ENCODE measurements at regions not wholly inside any gene's neighbourhood (a gene's known extent, or its start where the extent isn't known, plus 50 kb on each side); places are given as distances from the start of the nearest gene placed in this dataset.
A peak's percentile ranks its signal among the peaks of the same experiment; 100 is the strongest.

DNA sequence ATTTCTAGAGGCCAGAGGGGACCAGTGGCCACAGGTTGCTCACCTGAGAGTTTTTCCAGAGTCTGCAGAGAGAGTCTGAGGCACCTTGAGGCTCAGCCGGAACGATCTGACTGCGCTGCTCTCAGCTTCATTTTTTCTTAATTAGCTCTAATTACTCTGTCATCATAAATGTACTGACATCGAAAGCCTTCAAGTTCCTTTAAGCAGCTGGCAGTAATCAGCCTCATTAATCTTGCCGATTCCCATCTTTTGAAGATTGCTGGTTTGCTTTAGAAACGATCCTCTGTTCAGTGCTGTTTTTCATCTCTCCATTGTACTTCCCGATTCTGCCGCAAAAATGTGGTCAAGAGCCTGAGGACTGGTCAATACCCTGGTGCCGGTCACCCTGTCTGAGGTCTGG, 454.7 kb downstream of the TYW1 start:
- Histone ChIP-seq H3K36me3 (no peaks in the 10 kb centered on the region), H3K4me1 (no peaks in the 10 kb centered on the region), H3K9me3 (peaks cover 0 to 4% (median 0%) of the 10 kb centered on the region in 4 donors), H3K27ac (replicated peaks in 1 of 4) (no peak overlapping the region), H3K4me3 (no peak overlapping the region), H3K27me3 (no peaks in the 10 kb centered on the region)
- WGBS, result 86% methylated on average over 9 of the region's 9 CpGs
- TF ChIP-seq EP300 (IDR thresholded peaks at IDR 0.05), result no peak
- no peak for TF ChIP-seq POLR2AphosphoS5 (IDR thresholded peaks at IDR 0.05)
- TF ChIP-seq, protein P1, sequence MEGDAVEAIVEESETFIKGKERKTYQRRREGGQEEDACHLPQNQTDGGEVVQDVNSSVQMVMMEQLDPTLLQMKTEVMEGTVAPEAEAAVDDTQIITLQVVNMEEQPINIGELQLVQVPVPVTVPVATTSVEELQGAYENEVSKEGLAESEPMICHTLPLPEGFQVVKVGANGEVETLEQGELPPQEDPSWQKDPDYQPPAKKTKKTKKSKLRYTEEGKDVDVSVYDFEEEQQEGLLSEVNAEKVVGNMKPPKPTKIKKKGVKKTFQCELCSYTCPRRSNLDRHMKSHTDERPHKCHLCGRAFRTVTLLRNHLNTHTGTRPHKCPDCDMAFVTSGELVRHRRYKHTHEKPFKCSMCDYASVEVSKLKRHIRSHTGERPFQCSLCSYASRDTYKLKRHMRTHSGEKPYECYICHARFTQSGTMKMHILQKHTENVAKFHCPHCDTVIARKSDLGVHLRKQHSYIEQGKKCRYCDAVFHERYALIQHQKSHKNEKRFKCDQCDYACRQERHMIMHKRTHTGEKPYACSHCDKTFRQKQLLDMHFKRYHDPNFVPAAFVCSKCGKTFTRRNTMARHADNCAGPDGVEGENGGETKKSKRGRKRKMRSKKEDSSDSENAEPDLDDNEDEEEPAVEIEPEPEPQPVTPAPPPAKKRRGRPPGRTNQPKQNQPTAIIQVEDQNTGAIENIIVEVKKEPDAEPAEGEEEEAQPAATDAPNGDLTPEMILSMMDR (IDR thresholded peaks at IDR 0.05), result no peak
- TF ChIP-seq POLR2A (IDR thresholded peaks at IDR 0.05; ENCODE audit: low read depth), result no peak
- DNase-seq (ENCODE audit: extremely low spot score), result no peak
- intact Hi-C loops (cut with DNase I), result no loop called here

DNA sequence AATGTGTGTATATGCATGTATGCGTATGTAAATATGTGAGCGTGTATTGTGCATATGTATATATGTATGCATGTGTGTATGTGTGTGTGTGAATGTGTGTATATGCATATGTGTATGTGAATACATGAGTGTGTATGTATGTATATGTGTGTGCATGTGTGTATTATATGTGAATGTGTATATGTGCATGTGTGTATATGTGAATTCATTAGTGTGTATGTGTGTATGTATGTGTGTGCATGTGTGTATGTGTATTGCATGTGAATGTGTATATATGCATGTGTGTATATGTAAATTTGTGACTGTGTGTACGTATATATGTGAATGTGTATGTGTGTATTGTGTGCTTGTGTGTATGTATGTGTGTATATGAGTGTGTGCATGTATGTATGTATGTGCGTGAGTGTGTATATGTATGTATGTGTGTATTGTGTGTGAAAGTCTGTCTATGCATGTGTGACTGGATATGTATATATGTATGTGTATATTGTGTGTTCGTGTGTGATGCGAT, 455.9 kb downstream of the TYW1 start:
- WGBS, result 95% methylated on average over 6 of the region's 6 CpGs
- Histone ChIP-seq H3K27me3 (no peaks in the 10 kb centered on the region), H3K4me1 (no peaks in the 10 kb centered on the region), H3K27ac (replicated peaks in 1 of 4) (no peak overlapping the region), H3K9me3 (peaks cover 0 to under 1% (median 0%) of the 10 kb centered on the region in 4 donors), H3K36me3 (no peaks in the 10 kb centered on the region), H3K4me3 (no peak overlapping the region)
- intact Hi-C loops (cut with DNase I), result no loop called here
- TF ChIP-seq, protein P1 (IDR thresholded peaks at IDR 0.05), result no peak
- no peak for TF ChIP-seq POLR2A (IDR thresholded peaks at IDR 0.05; ENCODE audit: low read depth)
- no peak for TF ChIP-seq POLR2AphosphoS5 (IDR thresholded peaks at IDR 0.05)
- TF ChIP-seq EP300 (IDR thresholded peaks at IDR 0.05), result no peak
- no peak for DNase-seq (ENCODE audit: extremely low spot score)

DNA sequence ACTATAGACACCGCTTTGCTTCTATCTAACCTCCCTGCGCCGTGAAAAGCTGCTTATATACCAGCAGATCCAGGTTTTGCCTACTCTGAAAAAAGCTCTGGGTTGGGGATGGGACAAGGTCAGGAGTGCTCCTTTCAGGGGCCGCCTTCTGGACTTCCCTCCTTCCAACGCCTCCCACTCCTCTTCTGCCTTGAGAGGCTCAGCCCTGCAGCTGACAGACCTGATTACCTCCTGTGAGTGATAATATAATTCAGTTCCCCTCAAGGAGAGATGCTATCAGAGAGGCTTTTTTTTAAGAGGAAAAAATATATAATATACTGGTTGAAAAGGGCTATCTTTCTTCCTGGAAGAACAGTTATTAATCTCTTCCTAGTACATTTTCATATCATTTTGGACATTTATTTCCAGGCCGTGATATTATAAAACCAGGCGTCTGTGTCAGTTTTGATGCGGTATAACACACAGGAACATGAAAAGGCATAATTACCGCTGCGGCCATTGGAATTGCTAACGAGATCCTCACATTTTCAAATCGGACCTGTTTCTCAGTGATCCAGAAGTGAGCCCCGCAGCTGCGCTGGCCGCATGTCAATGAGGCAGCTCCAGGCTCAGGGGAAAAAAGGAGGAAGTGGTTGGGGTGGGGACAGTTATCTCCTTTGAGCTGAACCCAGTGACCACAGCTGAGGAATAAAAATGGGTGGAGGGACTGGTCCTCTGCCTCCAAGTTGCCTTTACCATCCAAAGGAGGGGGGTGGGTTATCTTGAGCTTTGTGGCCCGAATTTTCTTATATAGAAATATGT, 457.1 kb downstream of the TYW1 start:
- H3K4me1 ChIP-seq, result no peaks in the 10 kb centered on the region
- H3K27ac ChIP-seq (replicated peaks in 1 of 4), result no peak overlapping the region
- H3K4me3 ChIP-seq, result no peak overlapping the region
- no peaks in the 10 kb centered on the region for H3K36me3 ChIP-seq
- TF ChIP-seq POLR2A (IDR thresholded peaks at IDR 0.05; ENCODE audit: low read depth) (no peak), EP300 (IDR thresholded peaks at IDR 0.05) (no peak), POLR2AphosphoS5 (IDR thresholded peaks at IDR 0.05) (no peak)
- TF ChIP-seq, protein P1 (IDR thresholded peaks at IDR 0.05), result no peak
- no peaks in the 10 kb centered on the region for H3K9me3 ChIP-seq
- DNase-seq (ENCODE audit: extremely low spot score), result no peak
- WGBS, result 68% methylated on average over 16 of the region's 16 CpGs
- intact Hi-C loops (cut with DNase I), result no loop called here
- no peaks in the 10 kb centered on the region for H3K27me3 ChIP-seq

DNA sequence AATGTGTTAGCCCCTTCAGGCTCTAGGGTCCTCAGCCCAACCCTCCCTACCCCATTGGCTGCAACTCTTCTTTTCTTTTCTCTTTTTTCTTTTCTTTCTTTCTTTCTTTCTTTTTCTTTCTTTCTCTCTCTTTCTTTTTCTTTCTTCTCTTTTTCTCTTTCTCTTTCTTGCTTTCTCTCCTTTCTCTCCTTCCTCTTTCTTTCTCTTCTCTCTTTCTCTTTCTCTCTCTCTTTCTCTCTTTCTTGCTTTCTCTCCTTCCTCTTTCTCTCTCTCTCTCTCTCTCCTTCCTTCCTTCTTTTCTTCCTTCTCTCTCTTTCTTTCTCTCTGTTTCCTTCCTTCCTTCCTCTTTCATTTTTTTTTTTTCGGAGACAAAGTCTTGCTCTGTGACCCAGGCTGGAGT, 458.9 kb downstream of the TYW1 start:
- Histone ChIP-seq H3K4me1 (no peaks in the 10 kb centered on the region), H3K4me3 (no peak overlapping the region), H3K27me3 (no peaks in the 10 kb centered on the region), H3K27ac (replicated peaks in 1 of 4) (no peak overlapping the region), H3K9me3 (no peaks in the 10 kb centered on the region), H3K36me3 (no peaks in the 10 kb centered on the region)
- WGBS, result 78% methylated on average over 1 of the region's 1 CpG
- intact Hi-C loops (cut with DNase I), result no loop called here
- DNase-seq (ENCODE audit: extremely low spot score), result no peak
- TF ChIP-seq POLR2AphosphoS5 (IDR thresholded peaks at IDR 0.05) (no peak), EP300 (IDR thresholded peaks at IDR 0.05) (no peak)

DNA sequence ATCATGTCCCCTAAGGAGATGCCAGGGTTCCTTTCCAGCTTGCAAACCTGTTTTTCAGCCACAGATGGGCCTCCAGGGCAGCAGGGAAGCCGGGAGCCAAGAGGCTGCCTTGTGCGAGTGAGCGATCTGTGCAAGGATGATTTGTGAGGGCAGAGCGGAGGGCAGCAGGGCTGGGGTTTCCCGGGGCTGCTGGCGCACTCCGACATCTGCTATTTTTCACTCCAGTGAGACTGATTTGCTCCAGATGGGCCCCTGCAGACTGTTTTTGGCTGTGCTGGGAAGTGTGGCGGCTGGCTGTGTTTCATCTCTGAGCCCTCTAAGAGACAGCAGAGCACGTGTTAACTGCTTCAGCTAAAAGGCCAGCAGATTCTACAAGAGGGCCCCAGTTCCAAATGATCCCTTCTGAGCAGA, 466.2 kb downstream of the TYW1 start:
- peaks cover 5 to 25% (median 22%) of the 10 kb centered on the region in 4 donors for H3K4me1 ChIP-seq
- H3K4me3 ChIP-seq, result no peak overlapping the region
- peak overlapping the region; percentile 6 to 65 (median 49) for H3K27ac ChIP-seq (replicated peaks in 1 of 4)
- TF ChIP-seq POLR2A (IDR thresholded peaks at IDR 0.05; ENCODE audit: low read depth) (no peak), EP300 (IDR thresholded peaks at IDR 0.05) (no peak), POLR2AphosphoS5 (IDR thresholded peaks at IDR 0.05) (peak; percentile 73)
- TF ChIP-seq, protein P1 (IDR thresholded peaks at IDR 0.05), result no peak
- DNase-seq (ENCODE audit: extremely low spot score), result no peak
- H3K36me3 ChIP-seq, result no peaks in the 10 kb centered on the region
- no peaks in the 10 kb centered on the region for H3K27me3 ChIP-seq
- intact Hi-C loops (cut with DNase I), result no loop called here
- no peaks in the 10 kb centered on the region for H3K9me3 ChIP-seq
- 26% methylated on average over 9 of the region's 9 CpGs for WGBS

All from esophagus muscularis mucosa (tissue), 4 donors.